HUDEP-2 (cell line): ENCODE measurements at regions not wholly inside any gene's neighbourhood (a gene's known extent, or its start where the extent isn't known, plus 50 kb on each side); places are given as distances from the start of the nearest gene placed in this dataset.

ENCODE experiments used
- DNase-seq, 76 experiments: peaks; one replicate each; lab custom pipeline; 2025; ENCODE audit not compliant: unreplicated experiment in 76 of 76; lab: John Stamatoyannopoulos, UW

- peak in 1 of 76 experiments; percentile 3 for DNase-seq
These were observed 584.4 kb upstream of the ACO1 start for GRCh38 chr9:31799953-31800609.

GRCh38 chr9:31807574-31808256 is 576.7 kb upstream of the ACO1 start:
- no peak for DNase-seq

- no peak for DNase-seq
These were observed 575.7 kb upstream of the ACO1 start for GRCh38 chr9:31808766-31809165.

DNA sequence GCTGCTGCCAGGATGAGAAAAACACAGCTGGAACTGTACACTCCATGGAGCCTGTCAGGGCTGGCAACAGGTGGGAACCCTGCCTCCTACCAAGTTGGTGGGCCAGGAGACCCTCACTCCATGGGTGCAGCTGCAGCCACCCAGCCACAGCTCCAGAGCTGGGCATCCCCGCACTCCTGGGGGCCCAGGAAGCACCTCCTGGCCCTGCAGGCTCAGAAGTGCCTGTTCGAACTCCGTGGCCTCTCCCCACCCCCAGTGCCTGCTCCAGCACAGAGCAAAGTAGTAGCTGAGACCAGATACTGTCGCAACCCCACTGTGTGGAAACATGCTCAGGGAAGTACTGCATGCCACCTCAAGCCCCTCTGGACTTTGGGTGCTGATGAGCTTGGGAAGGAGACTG is 564.0 kb upstream of the ACO1 start:
- DNase-seq, result no peak

DNA sequence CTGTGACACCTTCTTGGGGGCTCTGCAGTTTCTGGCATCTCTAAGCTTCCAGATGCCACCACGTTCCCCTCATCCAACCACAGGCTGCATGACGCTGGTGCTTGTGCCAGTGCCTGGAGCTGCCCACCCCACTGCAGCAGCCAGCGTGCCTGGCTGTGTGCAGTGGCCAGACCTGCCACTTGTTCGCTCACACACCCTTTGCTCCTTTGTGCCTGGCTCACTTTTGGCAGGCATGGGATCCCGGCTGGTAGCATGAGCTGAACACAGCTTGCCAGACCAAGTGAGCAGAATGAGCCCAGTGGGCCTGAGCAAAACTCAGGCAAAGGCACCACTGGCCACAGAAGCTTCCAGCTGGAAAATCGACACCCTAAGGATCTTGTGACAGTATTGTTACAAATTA is 562.9 kb upstream of the ACO1 start:
- DNase-seq, result no peak

- DNase-seq, result no peak
These were observed 561.1 kb upstream of the ACO1 start for GRCh38 chr9:31823365-31823764.

DNA sequence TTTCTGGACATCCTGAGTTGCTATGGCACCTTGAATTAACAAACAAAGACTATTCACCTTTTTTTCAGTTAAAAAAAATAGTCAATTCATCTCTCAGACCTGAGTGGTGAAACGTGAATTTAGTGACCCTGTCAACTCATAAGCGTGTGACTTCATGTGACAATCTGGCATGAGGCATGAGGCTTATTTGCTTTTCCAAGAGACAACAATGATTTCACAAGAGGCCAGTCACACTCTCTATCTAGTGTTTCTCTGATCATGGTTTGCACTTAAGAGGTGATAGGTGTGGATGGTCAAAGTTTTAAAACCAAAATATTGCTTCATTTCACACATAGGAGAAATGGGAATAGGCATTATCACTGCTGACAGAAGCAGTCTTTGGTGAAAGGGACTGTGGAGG is 559.6 kb upstream of the ACO1 start:
- no peak for DNase-seq

DNA sequence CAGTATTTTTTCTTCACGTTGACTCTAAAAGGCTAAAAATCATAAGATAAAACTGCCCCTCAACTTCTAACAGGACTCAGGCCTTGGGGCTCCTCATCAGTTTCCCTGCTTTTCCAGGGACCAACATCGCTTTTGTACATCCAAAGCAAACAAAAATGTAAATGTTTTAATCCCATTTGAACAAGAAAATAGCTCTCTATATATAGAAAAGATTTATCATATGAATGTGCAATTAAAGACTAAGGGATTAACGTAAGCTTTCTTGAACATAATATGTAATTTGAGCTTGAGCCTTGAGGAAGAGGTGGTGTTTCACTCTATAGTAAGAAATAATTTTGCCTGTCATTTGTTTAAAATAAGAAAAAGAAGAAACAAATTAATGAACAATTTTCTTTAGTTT is 547.2 kb upstream of the ACO1 start:
- DNase-seq, result no peak

GRCh38 chr9:31839273-31839672 is 545.2 kb upstream of the ACO1 start:
- no peak for DNase-seq

DNA sequence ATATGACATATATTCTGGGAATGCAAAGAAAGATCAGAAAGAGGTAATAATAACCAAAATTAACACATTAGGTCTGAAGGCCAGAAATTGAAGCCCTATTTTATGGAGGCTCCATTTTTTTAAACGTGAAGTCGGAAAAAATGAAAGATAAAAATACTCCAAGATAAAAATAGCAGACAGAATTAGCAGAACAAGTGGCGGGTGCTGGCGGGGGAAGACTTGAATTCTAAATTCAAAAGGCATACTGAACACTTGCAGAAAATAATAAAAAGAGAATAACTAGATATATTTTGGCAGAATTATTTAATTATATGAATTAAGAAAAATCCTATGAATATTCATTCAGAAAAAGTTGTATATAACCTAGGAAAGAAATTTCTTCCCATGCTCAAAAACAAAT is 543.7 kb upstream of the ACO1 start:
- DNase-seq, result no peak

DNA sequence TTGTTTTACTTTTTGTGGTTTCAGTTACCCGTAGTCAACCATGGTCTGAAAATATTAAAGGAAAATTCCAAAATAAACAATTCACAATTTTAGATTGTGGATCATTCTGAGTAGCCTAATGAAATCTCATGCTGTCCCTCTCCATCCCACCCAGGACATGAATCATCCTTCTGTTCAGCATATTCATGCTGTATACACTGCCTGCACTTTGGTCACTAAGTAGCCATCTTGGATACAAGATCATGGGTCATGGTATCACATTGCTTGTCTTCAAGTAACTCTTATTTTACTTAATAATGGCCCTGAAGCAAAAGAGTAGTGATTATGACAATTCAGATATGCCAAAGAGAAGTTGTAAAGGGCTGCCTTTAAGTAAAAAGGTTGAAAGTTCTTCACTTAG is 536.5 kb upstream of the ACO1 start:
- DNase-seq, result no peak

DNA sequence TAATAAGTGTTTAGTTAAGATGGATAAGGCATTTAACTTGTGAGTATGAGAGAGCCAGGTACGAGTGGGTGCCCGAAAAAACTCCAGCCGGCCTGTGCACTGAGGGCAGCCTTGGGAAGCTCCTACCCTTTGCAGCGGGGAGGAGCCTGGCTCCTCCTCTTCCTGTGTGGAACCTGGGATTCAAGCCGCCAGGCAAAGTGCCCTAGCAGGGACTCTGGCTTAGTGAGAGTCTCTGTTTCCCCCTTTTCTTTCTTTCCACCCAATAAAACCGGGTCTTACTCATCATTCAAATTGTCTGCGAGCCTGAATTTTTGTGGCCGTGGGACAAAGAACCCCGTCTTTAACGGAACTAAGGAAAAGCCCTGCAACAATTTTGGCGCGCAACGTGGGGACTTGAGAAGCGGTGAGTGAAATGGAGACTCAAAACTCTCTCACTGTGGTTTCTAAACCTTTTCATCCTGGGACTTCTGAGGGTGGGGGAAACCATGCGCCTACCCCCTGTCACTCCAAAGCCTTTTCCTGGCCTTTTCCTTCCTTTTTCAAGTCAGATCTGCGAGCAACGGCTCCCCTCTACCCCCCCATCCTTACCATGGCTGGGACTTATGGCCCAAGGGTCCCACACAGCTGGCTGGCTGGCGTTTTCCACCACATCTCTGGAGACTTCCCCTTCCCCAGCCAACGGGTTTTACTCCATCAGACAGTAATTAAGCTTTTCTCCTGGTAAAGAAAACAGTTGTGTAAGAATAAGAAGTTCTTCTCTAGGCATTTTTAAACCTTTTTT is 535.7 kb upstream of the ACO1 start:
- DNase-seq, result no peak

DNA sequence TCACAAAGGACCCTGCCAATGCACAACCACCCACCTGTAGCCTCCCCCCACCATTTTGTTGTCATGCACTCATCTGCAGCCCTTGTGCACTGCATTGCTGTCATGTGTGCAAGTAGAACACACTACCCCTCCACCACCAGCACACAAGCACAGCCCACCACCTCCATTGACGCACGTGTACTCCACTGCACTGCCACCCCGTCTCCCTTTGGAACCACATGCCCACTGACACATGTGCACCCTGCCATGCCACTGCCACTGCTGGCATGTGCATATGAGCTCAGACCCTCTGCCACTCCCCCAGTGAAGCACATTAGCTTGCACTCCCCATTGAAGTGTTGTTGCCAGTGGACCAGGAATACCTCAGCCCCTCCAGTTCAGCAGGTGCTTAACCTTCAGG is 530.3 kb upstream of the ACO1 start:
- DNase-seq, result no peak

DNA sequence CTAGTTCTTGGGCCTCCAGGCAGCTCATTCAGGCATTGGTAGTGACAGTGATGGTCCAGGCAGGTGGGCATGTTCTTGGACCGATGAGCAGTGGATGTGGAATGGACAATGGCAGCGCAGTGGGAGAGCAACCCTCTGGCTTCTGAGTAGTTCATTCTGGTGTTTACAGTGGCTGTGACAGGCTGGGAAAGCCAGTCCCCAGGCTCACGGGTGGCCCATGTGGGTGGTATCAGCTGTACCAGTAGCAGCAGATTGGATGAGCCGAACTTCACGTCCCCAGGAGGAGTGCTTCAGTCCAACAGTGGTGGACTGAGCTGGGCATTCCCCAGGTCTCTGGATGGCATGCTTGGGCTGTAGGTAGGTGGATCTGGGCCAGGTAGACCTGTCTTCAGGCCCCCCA is 515.6 kb upstream of the ACO1 start:
- DNase-seq, result no peak

DNA sequence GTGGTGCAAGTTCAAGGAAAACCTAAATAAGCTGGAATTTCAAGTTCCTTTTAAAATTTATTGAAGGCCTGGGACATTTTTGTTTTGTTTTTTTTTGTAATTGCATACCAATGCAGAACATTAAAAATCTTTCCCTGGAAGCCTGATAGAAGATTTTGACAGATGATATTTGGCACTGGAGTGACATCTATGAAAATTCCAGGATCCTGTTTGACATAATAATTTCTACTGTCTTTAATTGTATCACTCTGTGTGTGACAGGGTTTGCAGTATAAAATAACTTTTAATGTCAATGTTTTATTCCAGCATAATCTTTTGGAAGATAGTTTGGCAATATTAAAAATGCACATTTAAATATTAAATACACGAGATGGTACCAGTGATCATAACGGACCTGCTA is 514.2 kb upstream of the ACO1 start:
- no peak for DNase-seq

- no peak for DNase-seq
These were observed 510.7 kb upstream of the ACO1 start for GRCh38 chr9:31873722-31874121.

DNA sequence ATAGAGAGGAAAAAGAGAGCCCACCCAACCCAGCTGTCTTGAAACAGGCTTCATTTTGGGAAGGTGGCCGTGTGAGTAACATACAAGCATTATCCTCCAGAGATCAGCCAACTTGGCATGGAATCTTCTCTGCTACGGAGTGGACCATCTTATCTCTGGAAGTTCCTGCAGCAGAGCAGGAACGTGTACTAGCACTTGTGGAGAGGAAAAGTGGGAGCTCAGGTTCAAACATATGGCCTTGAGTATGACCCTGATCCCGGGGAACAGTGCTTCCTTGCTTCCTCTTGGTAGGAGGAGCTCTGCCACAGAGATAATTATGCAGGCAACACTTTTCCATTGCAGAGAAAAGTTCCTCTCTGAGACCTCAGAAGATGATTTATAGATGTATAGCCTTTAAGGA is 490.4 kb upstream of the ACO1 start:
- no peak for DNase-seq

DNA sequence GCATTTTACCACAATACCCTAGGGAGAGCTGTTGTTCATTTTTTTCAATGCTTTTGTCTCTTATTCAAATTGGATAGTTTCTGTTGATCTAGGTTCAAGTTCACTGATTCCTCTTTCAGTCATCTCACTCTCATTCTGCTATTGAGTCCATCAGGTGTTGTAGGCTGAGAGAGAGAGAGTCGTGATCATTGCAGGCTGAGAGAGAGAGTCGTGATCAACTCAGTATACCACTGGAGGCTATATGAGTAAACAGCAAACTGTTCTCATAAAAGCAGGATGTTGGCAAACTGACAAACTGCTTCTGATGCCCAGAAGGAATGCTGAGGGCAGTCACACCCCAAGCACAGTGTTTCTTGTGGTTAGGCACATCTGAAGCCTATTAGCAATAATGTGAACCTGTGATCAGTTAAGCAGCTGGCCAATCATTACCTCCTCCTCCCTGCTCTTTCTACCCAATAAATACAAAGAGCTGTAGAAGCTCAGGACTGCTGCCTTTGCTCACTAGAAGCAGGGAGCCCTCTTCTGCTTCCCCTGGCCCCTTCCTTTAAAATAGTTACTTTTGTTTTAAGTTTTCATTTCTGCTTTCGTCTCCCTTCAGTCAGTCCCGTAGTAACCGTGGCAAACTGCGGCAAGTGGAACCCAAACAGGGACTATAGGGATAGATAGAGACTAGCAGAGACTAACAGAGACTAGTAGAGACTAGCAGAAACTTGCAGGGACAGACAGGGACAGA is 476.1 kb upstream of the ACO1 start:
- DNase-seq, result no peak

- no peak for DNase-seq
These were observed 475.5 kb upstream of the ACO1 start for GRCh38 chr9:31908891-31909480.

DNA sequence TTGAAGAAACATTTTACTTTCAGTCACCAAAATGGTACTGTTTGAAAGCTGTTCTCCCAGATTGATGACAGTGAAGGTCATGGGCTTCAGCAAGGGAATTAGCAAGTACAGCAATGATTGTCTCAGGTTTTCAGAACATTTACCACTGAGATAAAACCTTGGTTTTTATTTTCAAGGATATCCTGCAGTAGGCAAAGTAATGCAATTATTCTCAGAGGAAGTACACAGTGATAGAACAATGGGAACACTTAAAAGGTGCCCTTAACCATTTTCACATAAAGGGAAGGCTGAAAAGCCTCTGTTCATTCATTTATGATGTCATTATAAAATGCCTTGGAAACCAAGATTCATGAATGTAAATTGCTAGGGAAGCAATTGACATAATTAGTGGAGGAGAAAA is 471.8 kb upstream of the ACO1 start:
- no peak for DNase-seq
